Adrenal gland (tissue), 5 donors: ENCODE measurements at regions not wholly inside any gene's neighbourhood (a gene's known extent, or its start where the extent isn't known, plus 50 kb on each side); places are given as distances from the start of the nearest gene placed in this dataset.
"Not testable (repeated sequence)": the region's sequence is repeated elsewhere in the genome, so short reads cannot be mapped to it uniquely, and the experiment has no call there.

Source experiments
- CTCF ChIP-seq, 6 experiments: fragments of 450-650 bp in 4 of 6; fragments of 200-600 bp in 2 of 6; sonication (generic) in 1 of 6; IDR thresholded peaks; 1 replicate in 5 of 6; 2 replicates in 1 of 6; pipeline versions ENCODE4 v1.5.1 to v1.8.0; 2016 to 2021; ENCODE audit warnings: antibody characterized with exemption in 6 of 6, mild to moderate bottlenecking in 2 of 6, moderate library complexity in 1 of 6
- POLR2A ChIP-seq, 2 donors: fragments of 450-650 bp; IDR thresholded peaks; one replicate each; pipeline ENCODE4 v1.6.1; 2017; ENCODE audit warnings: antibody characterized with exemption in 2 of 2, mild to moderate bottlenecking in 2 of 2, moderate library complexity in 1 of 2
- donor health status: DM: no; HTN: no; CAD: no.

DNA sequence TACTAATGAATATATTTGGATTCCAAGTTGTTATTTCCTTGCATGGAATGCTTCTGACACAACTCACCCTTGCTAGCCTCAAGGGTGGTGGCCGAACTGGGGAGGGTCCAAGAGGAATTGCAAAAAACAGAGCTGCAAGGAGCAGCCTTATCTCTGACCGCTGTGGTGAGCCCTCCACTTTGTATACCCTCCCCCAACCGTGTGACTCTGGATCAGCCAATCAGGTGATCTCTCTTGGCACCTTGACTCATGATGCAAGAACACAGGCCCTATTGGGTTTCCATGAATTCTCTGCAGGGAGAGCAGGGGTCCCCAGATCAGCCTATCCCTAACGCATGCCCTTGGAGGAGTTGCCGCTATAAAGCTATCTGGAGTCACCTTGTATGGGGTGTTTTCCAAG lies 83.6 kb downstream of the NPIPA8 start:
- not testable (repeated sequence) for TF ChIP-seq CTCF, POLR2A (IDR thresholded peaks at IDR 0.05)
